ENCODE measurements at regions not wholly inside any gene's neighbourhood (a gene's known extent, or its start where the extent isn't known, plus 50 kb on each side); places are given as distances from the start of the nearest gene placed in this dataset.
"Not testable (repeated sequence)": the region's sequence is repeated elsewhere in the genome, so short reads cannot be mapped to it uniquely, and the experiment has no call there.

GRCh38 chr15:31202953-31203352 is 101.4 kb upstream of the TRPM1 start:
- Histone ChIP-seq H3K27ac (no peak overlapping the region), H3K27me3 (peaks cover 0 to 37% of the 10 kb centered on the region in 2 donors), H3K4me1 (no peaks in the 10 kb centered on the region), H3K36me3 (no peaks in the 10 kb centered on the region), H3K4me3 (no peak overlapping the region), H3K9me3 (no peaks in the 10 kb centered on the region)
- DNase-seq: no peak
- intact Hi-C loops (cut with DNase I; ENCODE audit: low total_unique reads): loop anchor here (5.0 kb wide), 1 partner anchor 234 kb away; no protein-coding TSS in a partner anchor
- TF ChIP-seq CTCF (IDR thresholded peaks at IDR 0.05): no peak

- no peaks in the 10 kb centered on the region for H3K4me1 ChIP-seq
- peaks cover 0 to 37% of the 10 kb centered on the region in 2 donors for H3K27me3 ChIP-seq
- H3K9me3 ChIP-seq: no peaks in the 10 kb centered on the region
- DNase-seq: no peak
- intact Hi-C loops (cut with DNase I; ENCODE audit: low total_unique reads): loop anchor here (5.0 kb wide), 1 partner anchor 233 kb away; no protein-coding TSS in a partner anchor
- H3K4me3 ChIP-seq: no peak overlapping the region
- no peak overlapping the region for H3K27ac ChIP-seq
- no peaks in the 10 kb centered on the region for H3K36me3 ChIP-seq
- no peak for TF ChIP-seq CTCF (IDR thresholded peaks at IDR 0.05)
Observed at GRCh38 chr15:31203999-31204398, 102.5 kb upstream of the TRPM1 start.

- H3K27me3 ChIP-seq: peaks cover 0 to 27% of the 10 kb centered on the region in 2 donors
- no peak for TF ChIP-seq CTCF (IDR thresholded peaks at IDR 0.05)
- H3K9me3 ChIP-seq: peaks cover 0 to 5% (median 0%) of the 10 kb centered on the region in 3 donors
- no peak for DNase-seq
- intact Hi-C loops (cut with DNase I; ENCODE audit: low total_unique reads): no loop called here
- H3K4me1 ChIP-seq: no peaks in the 10 kb centered on the region
- H3K27ac ChIP-seq: no peak overlapping the region
- H3K36me3 ChIP-seq: no peaks in the 10 kb centered on the region
- no peak overlapping the region for H3K4me3 ChIP-seq
Observed at GRCh38 chr15:31206386-31207181, 105.1 kb upstream of the TRPM1 start.

- Histone ChIP-seq H3K27me3 (peaks cover 0 to 24% of the 10 kb centered on the region in 2 donors), H3K27ac (no peak overlapping the region), H3K9me3 (peaks cover 0 to 7% (median 0%) of the 10 kb centered on the region in 3 donors), H3K4me3 (no peak overlapping the region), H3K36me3 (no peaks in the 10 kb centered on the region), H3K4me1 (no peaks in the 10 kb centered on the region)
- intact Hi-C loops (cut with DNase I; ENCODE audit: low total_unique reads): no loop called here
- no peak for DNase-seq
- no peak for TF ChIP-seq CTCF (IDR thresholded peaks at IDR 0.05)
Observed at GRCh38 chr15:31207246-31207645, 105.7 kb upstream of the TRPM1 start.

- H3K27ac ChIP-seq; H3K4me1 ChIP-seq; DNase-seq; H3K4me3 ChIP-seq; H3K36me3 ChIP-seq; H3K9me3 ChIP-seq; intact Hi-C loops (cut with DNase I; ENCODE audit: low total_unique reads): not testable (repeated sequence)
- peaks cover 0 to 18% of the 10 kb centered on the region in 2 donors for H3K27me3 ChIP-seq
Observed at GRCh38 chr15:31207861-31208260, 106.3 kb upstream of the TRPM1 start.

GRCh38 chr15:31208817-31209216 is 107.3 kb upstream of the TRPM1 start:
- Histone ChIP-seq H3K27me3 (peaks cover 0 to 13% of the 10 kb centered on the region in 2 donors), H3K36me3 (no peaks in the 10 kb centered on the region), H3K4me3 (no peak overlapping the region), H3K4me1 (no peaks in the 10 kb centered on the region), H3K27ac (no peak overlapping the region), H3K9me3 (peaks cover 0 to 7% (median 0%) of the 10 kb centered on the region in 3 donors)
- intact Hi-C loops (cut with DNase I; ENCODE audit: low total_unique reads): no loop called here
- TF ChIP-seq CTCF (IDR thresholded peaks at IDR 0.05): no peak
- DNase-seq: no peak
